T-cell (primary cell): ENCODE measurements at regions not wholly inside any gene's neighbourhood (a gene's known extent, or its start where the extent isn't known, plus 50 kb on each side); places are given as distances from the start of the nearest gene placed in this dataset.

Experiments
- ATAC-seq, 4 experiments: fragments of 200-7000 bp in 3 of 4; fragments of 150-1000 bp in 1 of 4; cut with Tn5 transposase; replicated peaks in 1 of 4; 1 replicate in 3 of 4; 2 replicates in 1 of 4; pipeline ENCODE4 v1.10.0; 2021; ENCODE audit warnings: moderate library complexity in 3 of 4, mild to moderate bottlenecking in 2 of 4, moderate number of reproducible peaks in 1 of 4
- CTCF ChIA-PET, 2 donors: fragments of 300-600 bp; sonication (Branson Sonifier 250); formaldehyde crosslinking; loops; one replicate each; lab custom pipeline; 2022; ENCODE audit warnings: antibody characterized with exemption in 2 of 2; lab: Charles Lee
- POLR2A ChIA-PET, 2 donors: fragments of 300-600 bp; sonication (Branson Sonifier 250); formaldehyde crosslinking; loops; one replicate each; lab custom pipeline; 2022; ENCODE audit warnings: antibody characterized with exemption in 2 of 2; lab: Charles Lee
- DNase-seq, 35 experiments: peaks; one replicate each; pipeline versions ENCODE4 v3.0.0 to v3.0.0-alpha.2; 2013 to 2023
- H3K27ac ChIP-seq: one replicate; pipeline ENCODE4 v1.5.1; 2013; ENCODE audit warnings: low read length
- H3K27me3 ChIP-seq, 2 experiments: replicated peaks in 1 of 2; 1 replicate in 1 of 2; 2 replicates in 1 of 2; pipeline versions ENCODE4 v1.6.1 to v1.7.0; 2013; ENCODE audit warnings: low read length in 1 of 2, mixed read lengths in 1 of 2; ENCODE audit not compliant: control insufficient read depth in 2 of 2, insufficient read depth in 2 of 2; ENCODE audit errors: extremely low read depth in 1 of 2
- H3K36me3 ChIP-seq, 2 donors: 1 replicate in 1 of 2; 2 replicates in 1 of 2; pipeline versions ENCODE4 v1.6.1 to v1.7.0; 2013; ENCODE audit warnings: low read length in 1 of 2; ENCODE audit not compliant: control insufficient read depth in 2 of 2, insufficient read depth in 1 of 2; ENCODE audit errors: extremely low read depth in 1 of 2
- H3K4me1 ChIP-seq, 2 experiments: 1 replicate in 1 of 2; 2 replicates in 1 of 2; pipeline versions ENCODE4 v1.6.1 to v1.7.0; 2013; ENCODE audit warnings: low read length in 2 of 2, mixed read lengths in 1 of 2; ENCODE audit not compliant: insufficient read depth in 2 of 2, control insufficient read depth in 1 of 2; ENCODE audit errors: extremely low read depth in 1 of 2
- H3K4me3 ChIP-seq, 2 donors: 1 replicate in 1 of 2; 2 replicates in 1 of 2; pipeline versions ENCODE4 v1.5.1 to v1.7.0; 2013; ENCODE audit warnings: mild to moderate bottlenecking in 2 of 2, low read length in 1 of 2, moderate library complexity in 1 of 2; ENCODE audit not compliant: control insufficient read depth in 1 of 2; ENCODE audit errors: extremely low read depth in 1 of 2
- H3K9me3 ChIP-seq: 2 replicates; pipeline ENCODE4 v1.7.0; 2013
- H3K27ac Mint-ChIP-seq, 2 donors: one replicate each; pipeline ENCODE4 v1.8.0; 2020 to 2021; ENCODE audit warnings: mild to moderate bottlenecking in 2 of 2, mixed read lengths in 2 of 2
- H3K27me3 Mint-ChIP-seq, 2 donors: one replicate each; pipeline ENCODE4 v1.8.0; 2021 to 2022; ENCODE audit warnings: mixed read lengths in 2 of 2
- H3K36me3 Mint-ChIP-seq: one replicate; pipeline ENCODE4 v1.8.0; 2021; ENCODE audit warnings: mixed read lengths
- H3K4me1 Mint-ChIP-seq, 3 donors: one replicate each; pipeline ENCODE4 v1.8.0; 2020 to 2022; ENCODE audit warnings: mixed read lengths in 3 of 3, mild to moderate bottlenecking in 1 of 3
- H3K4me3 Mint-ChIP-seq, 3 donors: one replicate each; pipeline ENCODE4 v1.8.0; 2020 to 2022; ENCODE audit warnings: mild to moderate bottlenecking in 3 of 3, mixed read lengths in 3 of 3, moderate library complexity in 3 of 3
- H3K9me3 Mint-ChIP-seq, 3 donors: one replicate each; pipeline ENCODE4 v1.8.0; 2020 to 2022; ENCODE audit warnings: mixed read lengths in 3 of 3
- WGBS: methylation state at CpG from one replicate; pipeline ENCODE4 v1.1.5; 2013; ENCODE audit warnings: missing lambda C conversion rate; ENCODE audit not compliant: insufficient coverage; 5-methylcytosine and 5-hydroxymethylcytosine counted together

DNA sequence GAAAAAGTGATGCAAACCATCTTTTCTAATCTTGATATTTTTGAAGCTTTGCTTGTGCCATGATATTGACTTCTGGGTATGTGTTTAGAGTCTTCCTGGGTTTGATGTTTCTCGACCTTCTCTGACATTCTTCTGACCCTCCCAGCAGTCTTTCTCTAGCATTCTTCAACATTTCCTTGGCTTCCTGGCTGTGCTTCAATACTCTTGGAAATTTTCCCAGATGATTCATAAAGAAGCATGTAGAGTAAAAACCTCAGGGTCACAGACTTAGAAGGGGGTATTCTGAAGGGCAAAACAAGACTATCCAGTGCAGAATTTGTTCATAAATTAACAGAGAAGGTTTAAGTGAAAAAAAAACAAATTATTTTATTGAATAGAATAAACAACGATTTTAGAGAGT is 946.3 kb upstream of the PCDH9 start:
- Histone ChIP-seq H3K4me3 (no peak overlapping the region), H3K27ac (no peak overlapping the region), H3K36me3 (no peaks in the 10 kb centered on the region), H3K4me1 (no peaks in the 10 kb centered on the region), H3K27me3 (no peaks in the 10 kb centered on the region), H3K9me3 (no peaks in the 10 kb centered on the region)
- CTCF ChIA-PET = no interaction called here
- Mint-ChIP-seq H3K9me3 (peaks cover 0 to 29% (median 17%) of the 10 kb centered on the region in 3 donors), H3K4me3 (no peak overlapping the region), H3K36me3 (no peaks in the 10 kb centered on the region), H3K4me1 (no peaks in the 10 kb centered on the region), H3K27me3 (no peaks in the 10 kb centered on the region), H3K27ac (no peak overlapping the region)
- no CpG with 5 or more reads among the region's 2 CpGs for WGBS
- no peak for DNase-seq
- POLR2A ChIA-PET = no interaction called here
- ATAC-seq = no peak

DNA sequence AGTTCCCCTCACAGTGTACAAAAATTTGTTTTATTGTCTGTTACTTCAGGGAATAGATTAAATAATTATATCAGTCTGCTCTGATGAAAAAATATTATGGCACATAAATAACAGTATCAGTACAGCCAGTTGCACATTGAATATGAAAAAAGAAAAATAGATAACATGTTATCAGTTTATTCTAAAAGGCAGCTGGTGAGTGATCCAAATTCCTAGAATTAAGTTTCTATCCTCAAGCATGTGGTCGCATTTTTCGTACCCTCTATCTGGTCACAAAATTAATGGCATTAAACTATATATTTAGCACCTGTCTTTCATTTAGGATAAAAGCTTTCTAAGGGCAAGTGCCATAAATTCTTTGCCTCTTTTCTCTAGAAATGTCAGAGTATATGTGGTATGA is 944.8 kb upstream of the PCDH9 start:
- POLR2A ChIA-PET = no interaction called here
- CTCF ChIA-PET = no interaction called here
- no CpG with 5 or more reads among the region's 2 CpGs for WGBS

DNA sequence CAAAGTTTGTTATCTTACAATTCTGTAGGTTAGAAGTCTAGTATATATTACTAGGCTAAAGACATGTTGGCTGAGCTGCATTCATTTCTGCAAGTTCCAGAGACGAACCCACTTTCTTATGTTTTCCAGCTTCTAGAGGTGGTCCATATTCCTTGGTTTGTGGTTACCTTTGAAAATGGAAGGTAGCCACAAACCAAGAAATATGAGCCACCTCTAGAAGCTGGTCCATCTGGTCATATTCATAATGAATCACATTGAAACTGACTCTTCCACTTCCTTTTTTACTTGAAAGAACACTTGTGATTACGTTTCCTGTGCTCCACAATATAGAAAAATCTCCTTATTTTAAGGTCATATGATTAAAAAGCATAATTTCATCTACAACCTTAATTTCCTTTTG is 943.0 kb upstream of the PCDH9 start:
- Mint-ChIP-seq H3K4me3 (no peak overlapping the region), H3K27ac (no peak overlapping the region), H3K4me1 (no peaks in the 10 kb centered on the region), H3K27me3 (no peaks in the 10 kb centered on the region), H3K9me3 (peaks cover 0 to 19% (median 13%) of the 10 kb centered on the region in 3 donors), H3K36me3 (no peaks in the 10 kb centered on the region)
- no CpG with 5 or more reads among the region's 2 CpGs for WGBS
- ChIA-PET POLR2A (no interaction called here), CTCF (no interaction called here)
- no peak overlapping the region for H3K4me3 ChIP-seq
- no peaks in the 10 kb centered on the region for H3K27me3 ChIP-seq
- H3K4me1 ChIP-seq = no peaks in the 10 kb centered on the region
- H3K9me3 ChIP-seq = no peaks in the 10 kb centered on the region
- no peaks in the 10 kb centered on the region for H3K36me3 ChIP-seq
- DNase-seq (no peak), ATAC-seq (no peak)
- H3K27ac ChIP-seq = no peak overlapping the region

More for the DNA sequence above, 944.8 kb upstream of the PCDH9 start:
- ATAC-seq (no peak), DNase-seq (no peak)
- Histone ChIP-seq H3K27me3 (no peaks in the 10 kb centered on the region), H3K9me3 (no peaks in the 10 kb centered on the region), H3K4me1 (no peaks in the 10 kb centered on the region), H3K36me3 (no peaks in the 10 kb centered on the region), H3K4me3 (no peak overlapping the region), H3K27ac (no peak overlapping the region)
- Mint-ChIP-seq H3K36me3 (no peaks in the 10 kb centered on the region), H3K27ac (no peak overlapping the region), H3K9me3 (peaks cover 0 to 26% (median 19%) of the 10 kb centered on the region in 3 donors), H3K4me1 (no peaks in the 10 kb centered on the region), H3K27me3 (no peaks in the 10 kb centered on the region), H3K4me3 (no peak overlapping the region)

DNA sequence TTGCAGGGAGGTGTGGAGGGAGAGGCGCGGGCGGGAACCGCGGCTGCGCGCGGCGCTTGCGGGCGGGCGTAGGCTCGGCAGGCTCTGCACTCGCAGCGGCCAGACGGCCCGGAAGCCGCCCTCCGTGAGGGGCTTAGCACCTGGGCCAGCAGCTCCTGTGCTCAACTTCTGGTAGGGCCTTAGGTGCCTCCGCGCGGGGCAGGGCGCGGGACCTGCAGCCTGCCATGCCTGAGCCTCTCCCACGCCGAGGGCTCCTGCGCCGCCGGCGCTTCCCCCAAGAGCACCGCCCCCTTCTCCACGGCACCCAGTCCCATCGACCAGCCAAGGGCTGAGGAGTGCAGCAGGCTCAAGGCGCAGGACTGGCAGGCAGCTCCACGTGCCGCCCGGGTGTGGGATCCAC is 940.8 kb upstream of the PCDH9 start:
- H3K9me3 Mint-ChIP-seq = peaks cover 3 to 16% (median 12%) of the 10 kb centered on the region in 3 donors
- POLR2A ChIA-PET = no interaction called here
- DNase-seq (no peak), ATAC-seq (no peak)
- no peaks in the 10 kb centered on the region for H3K4me1 Mint-ChIP-seq
- no peaks in the 10 kb centered on the region for H3K27me3 ChIP-seq
- H3K4me3 ChIP-seq = no peak overlapping the region
- 96% methylated on average over 31 of the region's 37 CpGs for WGBS
- no peak overlapping the region for H3K4me3 Mint-ChIP-seq
- no peaks in the 10 kb centered on the region for H3K36me3 Mint-ChIP-seq
- H3K27ac ChIP-seq = no peak overlapping the region
- CTCF ChIA-PET = no interaction called here
- no peaks in the 10 kb centered on the region for H3K9me3 ChIP-seq
- H3K27me3 Mint-ChIP-seq = no peaks in the 10 kb centered on the region
- no peaks in the 10 kb centered on the region for H3K36me3 ChIP-seq
- no peaks in the 10 kb centered on the region for H3K4me1 ChIP-seq
- no peak overlapping the region for H3K27ac Mint-ChIP-seq

DNA sequence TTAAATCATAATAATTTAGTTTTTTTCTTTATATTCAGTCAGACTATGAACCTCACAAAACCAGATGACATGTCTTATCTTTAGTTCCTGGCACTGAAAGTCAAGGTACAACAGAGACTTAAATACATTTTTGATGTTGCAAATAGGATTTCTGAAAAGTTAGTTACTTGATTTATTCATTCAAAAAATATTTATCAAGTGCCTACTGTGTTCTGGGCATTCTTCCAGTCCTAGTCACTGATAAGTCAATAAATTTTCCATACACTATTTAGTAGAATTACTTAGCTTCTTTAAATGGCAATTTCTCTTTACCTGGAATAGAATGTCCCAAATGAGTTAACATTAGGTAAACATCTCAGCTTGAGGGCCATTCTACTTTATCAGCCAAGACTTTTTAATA is 938.3 kb upstream of the PCDH9 start:
- no peaks in the 10 kb centered on the region for H3K4me1 Mint-ChIP-seq
- no peak overlapping the region for H3K4me3 Mint-ChIP-seq
- H3K36me3 Mint-ChIP-seq = no peaks in the 10 kb centered on the region
- no peak overlapping the region for H3K27ac Mint-ChIP-seq
- no peak overlapping the region for H3K27ac ChIP-seq
- no peaks in the 10 kb centered on the region for H3K27me3 Mint-ChIP-seq
- ChIA-PET POLR2A (no interaction called here), CTCF (no interaction called here)
- H3K9me3 ChIP-seq = no peaks in the 10 kb centered on the region
- H3K4me1 ChIP-seq = no peaks in the 10 kb centered on the region
- peaks cover 3 to 23% (median 15%) of the 10 kb centered on the region in 3 donors for H3K9me3 Mint-ChIP-seq
- no peak for ATAC-seq
- no peaks in the 10 kb centered on the region for H3K36me3 ChIP-seq
- H3K27me3 ChIP-seq = no peaks in the 10 kb centered on the region
- H3K4me3 ChIP-seq = no peak overlapping the region
- DNase-seq = no peak

DNA sequence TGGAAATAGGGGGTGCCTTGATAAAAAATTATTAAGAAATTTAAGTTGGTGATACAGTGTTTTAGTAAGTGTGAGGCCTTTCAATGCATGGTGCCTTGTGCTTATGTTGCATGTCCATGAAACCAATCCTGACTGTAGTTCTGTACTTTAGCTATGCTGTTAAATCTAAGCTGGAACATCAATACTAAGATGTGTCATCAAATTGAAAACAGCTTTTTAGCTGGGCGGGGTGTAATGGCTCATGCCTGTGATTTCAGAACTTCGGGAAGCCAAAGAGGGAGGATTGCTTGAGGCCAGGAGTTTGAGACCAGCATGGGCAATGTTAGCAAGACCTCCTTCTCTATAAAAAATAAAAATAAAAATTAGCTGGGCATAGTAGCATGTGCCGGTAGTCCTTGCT is 930.3 kb upstream of the PCDH9 start:
- no peak overlapping the region for H3K4me3 ChIP-seq
- Mint-ChIP-seq H3K4me1 (no peaks in the 10 kb centered on the region), H3K9me3 (peaks cover 10 to 21% (median 15%) of the 10 kb centered on the region in 3 donors), H3K36me3 (no peaks in the 10 kb centered on the region), H3K27me3 (no peaks in the 10 kb centered on the region), H3K27ac (no peak overlapping the region), H3K4me3 (no peak overlapping the region)
- ATAC-seq (no peak), DNase-seq (no peak)
- no CpG with 5 or more reads among the region's 3 CpGs for WGBS
- CTCF ChIA-PET = no interaction called here
- no peaks in the 10 kb centered on the region for H3K36me3 ChIP-seq
- no peaks in the 10 kb centered on the region for H3K4me1 ChIP-seq
- no peaks in the 10 kb centered on the region for H3K27me3 ChIP-seq
- H3K27ac ChIP-seq = no peak overlapping the region
- H3K9me3 ChIP-seq = no peaks in the 10 kb centered on the region
- POLR2A ChIA-PET = no interaction called here

DNA sequence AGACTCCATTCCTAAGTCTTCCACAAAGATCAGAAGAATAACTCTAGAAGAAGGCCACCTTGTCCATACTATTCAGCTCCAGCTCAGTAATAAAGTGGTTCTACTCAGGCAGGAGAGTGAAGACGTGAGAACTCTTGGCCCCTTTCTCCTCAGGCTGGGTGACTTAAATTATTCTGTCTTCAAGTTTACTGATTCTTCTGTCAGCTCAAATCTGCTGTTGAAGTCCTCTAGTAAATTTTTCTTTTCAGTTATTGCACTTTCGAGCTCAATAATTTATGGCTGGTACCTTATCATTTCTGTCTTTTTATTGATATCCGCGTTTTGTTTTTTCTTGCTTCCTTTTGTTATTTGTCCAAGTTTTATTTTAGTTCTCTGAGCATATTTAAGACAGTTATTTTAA is 922.3 kb upstream of the PCDH9 start:
- no peaks in the 10 kb centered on the region for H3K27me3 ChIP-seq
- no peak overlapping the region for H3K4me3 ChIP-seq
- ChIA-PET CTCF (no interaction called here), POLR2A (no interaction called here)
- Mint-ChIP-seq H3K27ac (no peak overlapping the region), H3K9me3 (peaks cover 18 to 44% (median 31%) of the 10 kb centered on the region in 3 donors), H3K4me1 (no peaks in the 10 kb centered on the region), H3K36me3 (no peaks in the 10 kb centered on the region), H3K4me3 (no peak overlapping the region), H3K27me3 (no peaks in the 10 kb centered on the region)
- WGBS = 73% methylated on average over 2 of the region's 4 CpGs
- ATAC-seq = no peak
- H3K36me3 ChIP-seq = no peaks in the 10 kb centered on the region
- no peaks in the 10 kb centered on the region for H3K9me3 ChIP-seq
- DNase-seq = no peak
- no peaks in the 10 kb centered on the region for H3K4me1 ChIP-seq
- no peak overlapping the region for H3K27ac ChIP-seq
